Karpas-422 (cell line): ENCODE measurements at regions not wholly inside any gene's neighbourhood (a gene's known extent, or its start where the extent isn't known, plus 50 kb on each side); places are given as distances from the start of the nearest gene placed in this dataset.
"Not testable (repeated sequence)": the region's sequence is repeated elsewhere in the genome, so short reads cannot be mapped to it uniquely, and the experiment has no call there.

Experiments
- DNase-seq: peaks from one replicate; pipeline ENCODE4 v3.0.0-alpha.2; 2015
- H2AFZ ChIP-seq: fragments of 200-600 bp; sonication (generic); 2 replicates; pipeline ENCODE4 v1.6.1; 2014; ENCODE audit warnings: antibody characterized with exemption, low read length, mixed read lengths
- H3K27ac ChIP-seq: fragments of 200-600 bp; sonication (generic); 2 replicates; pipeline ENCODE4 v1.5.1; 2014; ENCODE audit warnings: mild to moderate bottlenecking, low read length, moderate library complexity
- H3K27me3 ChIP-seq: fragments of 200-600 bp; sonication (generic); 2 replicates; pipeline ENCODE4 v1.6.1; 2014; ENCODE audit warnings: low read length, mixed read lengths
- H3K36me3 ChIP-seq: fragments of 200-600 bp; sonication (generic); 2 replicates; pipeline ENCODE4 v1.6.1; 2014; ENCODE audit warnings: low read length, mixed read lengths; ENCODE audit not compliant: insufficient read depth
- H3K4me1 ChIP-seq: fragments of 200-600 bp; sonication (generic); 2 replicates; pipeline ENCODE4 v1.6.1; 2014; ENCODE audit warnings: mild to moderate bottlenecking, low read length, mixed read lengths
- H3K4me2 ChIP-seq: fragments of 200-600 bp; sonication (generic); 2 replicates; pipeline ENCODE4 v1.6.1; 2014; ENCODE audit warnings: low read length, low read depth, mild to moderate bottlenecking; ENCODE audit not compliant: poor library complexity, severe bottlenecking
- H3K4me3 ChIP-seq: fragments of 200-600 bp; sonication (generic); 2 replicates; pipeline ENCODE4 v1.5.1; 2014; ENCODE audit warnings: mild to moderate bottlenecking, antibody characterized with exemption, low read length, mixed read lengths
- H3K79me2 ChIP-seq: fragments of 200-600 bp; sonication (generic); 2 replicates; pipeline ENCODE4 v1.6.1; 2014; ENCODE audit warnings: mild to moderate bottlenecking, low read length, mixed read lengths
- H3K9ac ChIP-seq: fragments of 200-600 bp; sonication (generic); 2 replicates; pipeline ENCODE4 v1.6.0; 2014; ENCODE audit warnings: low read length
- H3K9me2 ChIP-seq: fragments of 200-600 bp; sonication (generic), shearing (Covaris generic); replicated peaks from 2 replicates; pipeline ENCODE4 v1.6.0; 2014; ENCODE audit warnings: mild to moderate bottlenecking, low read length, moderate library complexity; ENCODE audit not compliant: insufficient read depth
- H3K9me3 ChIP-seq: fragments of 300-700, 200-600 bp; sonication (generic); 2 replicates; pipeline ENCODE4 v1.6.1; 2014; ENCODE audit warnings: low read length, mixed read lengths
- H4K20me1 ChIP-seq: fragments of 200-600 bp; sonication (generic); 2 replicates; pipeline ENCODE4 v1.6.1; 2014; ENCODE audit warnings: mild to moderate bottlenecking, antibody characterized with exemption, low read length, low read depth; ENCODE audit not compliant: insufficient read depth

DNA sequence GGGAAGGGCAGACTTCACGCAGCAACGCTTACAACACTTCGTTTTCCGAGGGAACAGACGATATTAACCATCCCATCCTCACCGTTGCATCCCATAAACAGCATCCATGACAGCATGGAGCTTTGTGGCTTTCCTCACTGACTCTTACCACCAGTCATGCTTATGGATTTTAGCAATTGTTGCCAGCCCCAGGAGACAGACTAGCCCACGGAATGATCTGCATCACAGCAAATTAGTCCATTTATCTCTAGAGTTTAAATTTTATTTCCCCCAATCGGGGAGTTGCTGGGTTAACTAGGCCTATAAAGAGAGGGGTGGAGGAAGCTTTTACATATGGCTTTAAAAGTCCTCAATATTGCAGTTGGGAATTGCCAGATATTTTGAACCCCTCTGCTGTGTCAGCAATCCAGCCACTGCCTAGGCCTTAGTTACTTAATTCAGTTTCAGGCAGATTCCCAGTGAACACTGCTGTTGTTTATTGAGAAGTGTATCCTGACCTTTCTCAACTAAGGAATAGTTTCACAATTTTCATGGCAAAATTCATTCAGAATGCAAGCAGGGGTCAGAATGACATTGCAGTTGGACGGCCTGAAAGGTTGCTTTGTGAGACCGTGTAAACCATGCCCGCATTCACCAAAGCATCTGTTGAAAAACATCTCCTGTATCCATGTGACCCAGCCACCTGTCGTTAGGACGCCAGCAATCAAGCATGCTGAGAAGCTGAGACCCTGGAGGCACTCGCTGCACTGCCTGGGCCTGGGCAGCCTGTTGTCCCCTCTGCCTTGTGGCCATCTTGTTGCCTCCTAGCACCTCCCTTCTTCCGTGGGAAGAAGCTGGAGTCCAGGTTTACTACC, 397.4 kb upstream of the TPM1 start:
- Histone ChIP-seq H3K9me2 (no peaks in the 10 kb centered on the region), H4K20me1 (no peaks in the 10 kb centered on the region), H3K4me2 (no peak overlapping the region), H3K36me3 (no peaks in the 10 kb centered on the region), H2AFZ (no peak overlapping the region), H3K4me1 (no peaks in the 10 kb centered on the region), H3K27ac (no peak overlapping the region), H3K79me2 (no peaks in the 10 kb centered on the region), H3K27me3 (no peaks in the 10 kb centered on the region), H3K4me3 (no peak overlapping the region), H3K9me3 (no peaks in the 10 kb centered on the region), H3K9ac (no peak overlapping the region)
- no peak for DNase-seq

DNA sequence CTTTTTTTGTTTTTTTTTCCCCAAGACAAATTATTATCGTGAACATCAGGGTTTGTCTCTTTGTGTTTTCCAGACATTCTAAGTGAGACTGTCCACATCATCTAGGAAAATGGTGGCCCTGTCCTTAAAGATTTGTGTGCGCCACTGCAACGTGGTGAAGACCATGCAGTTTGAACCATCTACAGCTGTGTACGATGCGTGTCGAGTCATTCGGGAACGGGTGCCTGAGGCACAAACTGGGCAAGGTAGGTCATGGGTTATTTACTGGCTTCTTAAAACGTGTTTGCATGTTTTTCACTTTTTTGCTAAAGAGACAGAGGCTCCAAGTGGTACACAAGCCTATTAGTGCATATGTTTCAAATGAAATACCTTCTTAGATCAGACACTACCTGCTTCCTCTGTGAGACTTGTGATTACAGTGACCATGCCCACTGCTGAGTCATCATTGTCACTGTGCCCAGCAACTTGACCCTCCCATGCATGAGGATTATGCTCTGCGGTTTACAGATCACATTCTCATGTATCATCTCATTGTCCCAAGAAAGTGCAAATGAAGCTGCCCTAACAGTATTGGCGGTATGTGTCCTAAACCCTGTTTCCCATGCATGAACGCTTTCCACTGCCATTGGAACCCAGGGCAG, 395.2 kb upstream of the TPM1 start:
- H3K79me2 ChIP-seq: no peaks in the 10 kb centered on the region
- DNase-seq: no peak
- no peaks in the 10 kb centered on the region for H3K36me3 ChIP-seq
- no peaks in the 10 kb centered on the region for H3K27me3 ChIP-seq
- H3K9me2 ChIP-seq: no peaks in the 10 kb centered on the region
- no peak overlapping the region for H3K27ac ChIP-seq
- no peaks in the 10 kb centered on the region for H3K9me3 ChIP-seq
- no peak overlapping the region for H2AFZ ChIP-seq
- H3K4me3 ChIP-seq: no peak overlapping the region
- no peaks in the 10 kb centered on the region for H3K4me1 ChIP-seq
- no peak overlapping the region for H3K9ac ChIP-seq
- no peak overlapping the region for H3K4me2 ChIP-seq
- no peaks in the 10 kb centered on the region for H4K20me1 ChIP-seq

DNA sequence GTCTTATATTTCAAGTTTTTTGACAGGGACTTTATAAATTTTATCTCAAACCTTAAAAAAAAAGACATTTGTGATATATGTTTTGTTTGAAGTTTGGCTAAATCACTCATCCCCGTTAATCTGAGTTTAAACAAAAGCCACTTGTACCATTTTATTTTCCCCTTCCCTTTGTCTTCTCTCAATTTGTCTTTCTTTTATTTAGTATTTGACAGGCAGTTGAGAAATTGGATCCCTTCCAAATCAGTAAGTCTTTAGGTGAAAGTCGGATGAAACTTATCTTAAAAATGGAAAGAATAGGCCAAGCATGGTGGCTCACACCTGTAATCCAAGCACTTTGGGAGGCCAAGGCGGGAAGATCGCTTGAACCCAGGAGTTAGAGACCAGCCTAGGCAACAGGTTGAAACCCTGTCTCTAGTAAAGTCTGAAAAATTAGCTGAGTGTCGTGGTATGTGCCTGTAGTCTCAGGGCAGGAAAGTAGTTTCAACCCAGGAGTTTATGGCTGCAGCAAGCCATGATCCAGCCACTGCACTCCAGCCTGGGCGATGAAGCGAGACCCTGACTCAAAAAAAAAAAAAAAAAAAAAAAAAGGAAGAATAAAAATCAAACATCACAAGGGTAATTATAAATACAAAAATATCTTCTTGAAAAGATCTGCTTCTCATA, 394.6 kb upstream of the TPM1 start:
- Histone ChIP-seq H3K9me2 (no peaks in the 10 kb centered on the region), H2AFZ (no peak overlapping the region), H3K4me3 (no peak overlapping the region), H4K20me1 (no peaks in the 10 kb centered on the region), H3K79me2 (no peaks in the 10 kb centered on the region), H3K4me1 (no peaks in the 10 kb centered on the region), H3K9ac (no peak overlapping the region), H3K27ac (no peak overlapping the region), H3K36me3 (no peaks in the 10 kb centered on the region), H3K27me3 (no peaks in the 10 kb centered on the region), H3K9me3 (no peaks in the 10 kb centered on the region), H3K4me2 (no peak overlapping the region)
- no peak for DNase-seq

- Histone ChIP-seq H3K27me3 (no peaks in the 10 kb centered on the region), H3K4me2 (no peak overlapping the region), H3K27ac (no peak overlapping the region), H3K36me3 (no peaks in the 10 kb centered on the region), H4K20me1 (no peaks in the 10 kb centered on the region), H3K9me2 (no peaks in the 10 kb centered on the region), H3K9ac (no peak overlapping the region), H2AFZ (no peak overlapping the region), H3K4me1 (no peaks in the 10 kb centered on the region), H3K79me2 (no peaks in the 10 kb centered on the region), H3K4me3 (no peak overlapping the region), H3K9me3 (no peaks in the 10 kb centered on the region)
- peak; percentile 69 for DNase-seq
These were observed 393.6 kb upstream of the TPM1 start for GRCh38 chr15:62648954-62649353.

DNA sequence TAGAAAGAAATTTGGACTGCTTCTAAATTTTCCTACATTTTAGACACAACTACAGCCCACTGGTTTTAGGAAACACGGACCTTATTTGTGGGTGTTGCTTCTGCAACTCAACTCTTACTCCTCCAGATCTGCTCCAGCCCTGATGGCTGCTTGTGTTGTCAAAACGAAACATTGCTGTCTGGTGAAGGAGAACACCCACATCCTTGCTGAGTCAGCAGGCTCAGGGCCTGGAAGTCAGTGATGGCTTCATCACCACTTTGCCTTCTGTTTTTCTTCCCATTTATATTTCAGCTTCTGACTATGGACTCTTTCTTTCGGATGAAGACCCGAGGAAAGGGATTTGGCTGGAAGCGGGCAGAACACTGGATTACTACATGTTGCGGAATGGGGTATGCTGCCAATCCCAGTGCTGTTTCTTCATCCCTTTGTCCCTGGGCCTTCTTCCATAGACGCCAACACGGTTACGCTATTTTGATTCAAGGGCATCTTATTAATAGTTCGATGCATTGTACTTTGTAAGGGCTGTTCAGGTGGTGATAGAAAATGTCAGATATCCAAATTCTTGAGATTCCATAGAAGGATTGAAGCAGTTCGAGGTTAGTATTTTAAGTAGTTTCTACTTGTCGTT, 392.6 kb upstream of the TPM1 start:
- no peak for DNase-seq
- no peak overlapping the region for H3K27ac ChIP-seq
- no peak overlapping the region for H3K4me2 ChIP-seq
- H3K27me3 ChIP-seq: no peaks in the 10 kb centered on the region
- H3K79me2 ChIP-seq: no peaks in the 10 kb centered on the region
- no peak overlapping the region for H2AFZ ChIP-seq
- no peaks in the 10 kb centered on the region for H4K20me1 ChIP-seq
- no peaks in the 10 kb centered on the region for H3K36me3 ChIP-seq
- no peaks in the 10 kb centered on the region for H3K9me3 ChIP-seq
- H3K9ac ChIP-seq: no peak overlapping the region
- H3K9me2 ChIP-seq: no peaks in the 10 kb centered on the region
- H3K4me3 ChIP-seq: no peak overlapping the region
- no peaks in the 10 kb centered on the region for H3K4me1 ChIP-seq

DNA sequence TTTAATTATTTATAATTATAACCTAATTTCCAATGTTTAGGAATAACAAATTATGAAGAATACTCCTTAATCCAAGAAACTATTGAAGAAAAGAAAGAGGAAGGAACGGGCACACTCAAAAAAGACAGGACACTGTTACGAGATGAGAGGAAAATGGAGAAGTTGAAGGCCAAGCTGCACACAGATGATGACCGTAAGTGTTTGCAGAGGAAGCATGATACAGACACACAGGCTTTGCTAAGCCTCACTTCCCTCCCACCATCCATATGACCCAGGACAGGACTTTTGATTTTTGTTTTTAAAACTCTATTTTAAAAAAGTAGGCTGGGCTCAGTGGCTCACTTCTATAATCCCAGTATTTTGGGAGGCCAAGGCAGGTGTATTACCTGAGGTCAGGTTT, 389.4 kb upstream of the TPM1 start:
- Histone ChIP-seq H3K79me2 (no peaks in the 10 kb centered on the region), H4K20me1 (no peaks in the 10 kb centered on the region), H3K9ac (no peak overlapping the region), H2AFZ (no peak overlapping the region), H3K27ac (no peak overlapping the region), H3K9me2 (no peaks in the 10 kb centered on the region), H3K4me3 (no peak overlapping the region), H3K36me3 (no peaks in the 10 kb centered on the region), H3K4me1 (no peaks in the 10 kb centered on the region), H3K27me3 (no peaks in the 10 kb centered on the region), H3K4me2 (no peak overlapping the region), H3K9me3 (no peaks in the 10 kb centered on the region)
- DNase-seq: no peak

- H3K27ac ChIP-seq: no peak overlapping the region
- no peaks in the 10 kb centered on the region for H4K20me1 ChIP-seq
- no peaks in the 10 kb centered on the region for H3K9me3 ChIP-seq
- no peak for DNase-seq
- no peak overlapping the region for H2AFZ ChIP-seq
- no peaks in the 10 kb centered on the region for H3K9me2 ChIP-seq
- no peaks in the 10 kb centered on the region for H3K4me1 ChIP-seq
- no peaks in the 10 kb centered on the region for H3K27me3 ChIP-seq
- no peaks in the 10 kb centered on the region for H3K79me2 ChIP-seq
- no peak overlapping the region for H3K9ac ChIP-seq
- no peaks in the 10 kb centered on the region for H3K36me3 ChIP-seq
- H3K4me2 ChIP-seq: no peak overlapping the region
- no peak overlapping the region for H3K4me3 ChIP-seq
These were observed 386.5 kb upstream of the TPM1 start for GRCh38 chr15:62656071-62656470.

DNA sequence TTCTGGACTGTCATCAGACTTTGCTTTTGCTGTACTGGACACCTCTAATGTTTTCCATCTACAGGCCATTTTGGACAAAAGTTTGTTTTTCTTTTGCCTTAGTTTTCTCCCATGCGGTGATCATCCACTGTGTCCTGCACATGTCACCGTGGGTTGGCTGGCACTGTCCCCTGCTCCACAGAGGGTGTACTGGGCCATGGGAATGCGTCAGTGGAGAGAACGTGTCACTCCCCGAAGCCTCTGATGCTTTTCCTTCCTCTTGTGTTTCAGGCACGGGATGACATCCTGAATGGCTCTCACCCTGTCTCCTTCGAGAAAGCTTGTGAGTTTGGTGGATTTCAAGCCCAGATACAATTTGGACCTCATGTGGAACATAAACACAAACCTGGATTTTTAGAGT, 385.0 kb upstream of the TPM1 start:
- not testable (repeated sequence) for H2AFZ ChIP-seq, H3K9ac ChIP-seq, H3K79me2 ChIP-seq, H3K27me3 ChIP-seq, H4K20me1 ChIP-seq, H3K4me3 ChIP-seq, H3K4me1 ChIP-seq, H3K4me2 ChIP-seq, H3K9me3 ChIP-seq, H3K36me3 ChIP-seq, DNase-seq, H3K9me2 ChIP-seq, H3K27ac ChIP-seq
